Endothelial cell of umbilical vein (primary cell): ENCODE measurements at regions not wholly inside any gene's neighbourhood (a gene's known extent, or its start where the extent isn't known, plus 50 kb on each side); places are given as distances from the start of the nearest gene placed in this dataset.

Source experiments
- BruUV-seq: library from RNA; stranded (reverse); fragments of 400-500 nt; replicated peaks from 2 replicates; lab custom pipeline; 2021; lab: Mats Ljungman, UMichigan
- CTCF ChIA-PET: fragments of 300-600, 350-600 bp; sonication (Branson Sonifier 250); formaldehyde crosslinking; loops from one replicate; lab custom pipeline; 2021; ENCODE audit warnings: antibody characterized with exemption, inconsistent platforms; lab: Charles Lee
- POLR2A ChIA-PET: fragments of 300-600, 350-600 bp; sonication (Branson Sonifier 250); formaldehyde crosslinking; loops from one replicate; lab custom pipeline; 2021; ENCODE audit warnings: antibody characterized with exemption, inconsistent platforms; lab: Charles Lee
- DNase-seq: peaks from one replicate; pipeline ENCODE4 v3.0.0-alpha.2; 2011; ENCODE audit warnings: low read depth, low spot score
- FAIRE-seq: peaks from 2 replicates; lab custom pipeline; 2011; peaks lifted over from hg19 to GRCh38; lab: Jason Lieb, UNC
- H2AFZ ChIP-seq: 2 replicates; pipeline ENCODE4 v1.6.0; 2012; ENCODE audit warnings: low read depth, low read length, control low read depth, inconsistent platforms
- H3K27ac ChIP-seq: 2 replicates; pipeline ENCODE4 v1.5.1; 2011; ENCODE audit warnings: low read depth, mild to moderate bottlenecking, control low read depth, low read length, moderate library complexity; ENCODE audit not compliant: insufficient read depth
- H3K27me3 ChIP-seq, 2 experiments: 2 replicates each; pipeline versions ENCODE4 v1.6.0 to v1.6.1; 2011; ENCODE audit warnings: low read length in 2 of 2, mixed read lengths in 1 of 2; ENCODE audit not compliant: control insufficient read depth in 2 of 2, insufficient read depth in 2 of 2
- H3K36me3 ChIP-seq, 2 experiments: 2 replicates in 1 of 2; 3 replicates in 1 of 2; pipeline ENCODE4 v1.5.1; 2011; ENCODE audit warnings: low read length in 2 of 2, mild to moderate bottlenecking in 1 of 2, moderate library complexity in 1 of 2; ENCODE audit not compliant: control insufficient read depth in 2 of 2, insufficient read depth in 2 of 2; ENCODE audit errors: extremely low read depth in 1 of 2
- H3K4me1 ChIP-seq: 3 replicates; pipeline ENCODE4 v1.5.1; 2011; ENCODE audit warnings: mild to moderate bottlenecking, low read length; ENCODE audit not compliant: control insufficient read depth, insufficient read depth; ENCODE audit errors: extremely low read depth
- H3K4me2 ChIP-seq: 2 replicates; pipeline ENCODE4 v1.6.1; 2011; ENCODE audit warnings: low read length, control low read depth, mixed read lengths; ENCODE audit not compliant: insufficient read depth
- H3K4me3 ChIP-seq, 3 experiments: fragments of 200-600 bp in 1 of 3; sonication (generic), shearing (Covaris generic) in 1 of 3; replicated peaks in 1 of 3; 2 replicates each; pipeline ENCODE4 v1.5.1; 2011 to 2016; ENCODE audit warnings: control low read depth in 3 of 3, low read length in 3 of 3, mild to moderate bottlenecking in 2 of 3, inconsistent platforms in 1 of 3, low read depth in 1 of 3, moderate library complexity in 1 of 3; ENCODE audit not compliant: insufficient read depth in 1 of 3
- H3K79me2 ChIP-seq: 2 replicates; pipeline ENCODE4 v1.6.0; 2012; ENCODE audit warnings: low read length, inconsistent platforms; ENCODE audit not compliant: control insufficient read depth, insufficient read depth
- H3K9ac ChIP-seq: replicated peaks from 2 replicates; pipeline ENCODE3; 2011; ENCODE audit warnings: low read length, control low read depth; ENCODE audit not compliant: insufficient read depth; ENCODE audit errors: extremely low read depth
- H3K9me1 ChIP-seq: replicated peaks from 3 replicates; pipeline ENCODE4 v1.6.0; 2011; ENCODE audit warnings: mild to moderate bottlenecking, low read length; ENCODE audit not compliant: control insufficient read depth, insufficient read depth; ENCODE audit errors: extremely low read depth
- H3K9me3 ChIP-seq: replicated peaks from 2 replicates; pipeline ENCODE4 v1.5.1; 2012; ENCODE audit warnings: low read length, inconsistent platforms; ENCODE audit not compliant: control insufficient read depth, insufficient read depth
- H4K20me1 ChIP-seq: replicated peaks from 2 replicates; pipeline ENCODE3; 2011; ENCODE audit warnings: mild to moderate bottlenecking, low read length; ENCODE audit not compliant: control insufficient read depth, insufficient read depth; ENCODE audit errors: extremely low read depth
- EZH2 ChIP-seq: IDR thresholded peaks from 2 replicates; pipeline ENCODE4 v1.6.1; 2012; ENCODE audit warnings: borderline replicate concordance, low read depth, mild to moderate bottlenecking, moderate library complexity, low read length, inconsistent platforms; ENCODE audit not compliant: severe bottlenecking
- FOS ChIP-seq: IDR thresholded peaks from 2 replicates; pipeline ENCODE4 v1.6.1; 2011; ENCODE audit warnings: mild to moderate bottlenecking, low read length, moderate library complexity, borderline replicate concordance; ENCODE audit not compliant: insufficient read depth
- GATA2 ChIP-seq: IDR thresholded peaks from 2 replicates; pipeline ENCODE4 v1.7.0; 2011; ENCODE audit warnings: low read depth, mild to moderate bottlenecking, moderate library complexity, mixed read lengths, low read length; ENCODE audit not compliant: insufficient read length, insufficient read depth
- JUN ChIP-seq: IDR thresholded peaks from 2 replicates; pipeline ENCODE4 v1.6.1; 2011; ENCODE audit warnings: borderline replicate concordance, low read depth; ENCODE audit not compliant: insufficient read length, insufficient read depth
- MYC ChIP-seq: IDR thresholded peaks from one replicate; pipeline ENCODE4 v1.6.1; 2011; ENCODE audit warnings: mild to moderate bottlenecking, low read depth, low read length
- POLR2A ChIP-seq: IDR thresholded peaks from 2 replicates; pipeline ENCODE4 v1.6.1; 2012; ENCODE audit warnings: low read depth, mild to moderate bottlenecking, control low read depth, low read length
- POLR2AphosphoS5 ChIP-seq: IDR thresholded peaks from 2 replicates; pipeline ENCODE4 v1.6.1; 2012; ENCODE audit warnings: low read depth, mild to moderate bottlenecking, control low read depth, low read length, moderate library complexity; ENCODE audit not compliant: insufficient read depth
- dilution Hi-C: fragments of 300-500 bp; cut with MboI; formaldehyde crosslinking; loops from one replicate; pipeline ENCODE4 v1.15.0; 2019; ENCODE audit warnings: low sequenced_read_pairs; ENCODE audit not compliant: extremely low pct_ligation_motif_present
- intact Hi-C: fragments of 100-400 bp; cut with micrococcal nuclease; formaldehyde crosslinking; loops from one replicate; pipeline ENCODE4 v1.10.0; 2022
- TF ChIP-seq, protein P1 (sequence below): IDR thresholded peaks from 2 replicates; pipeline ENCODE4 v1.6.1; 2011; ENCODE audit not compliant: insufficient read depth, insufficient read length
- TF ChIP-seq, protein P2 (sequence below), 2 donors: IDR thresholded peaks; 1 replicate in 1 of 2; 2 replicates in 1 of 2; pipeline ENCODE4 v1.5.1; 2011; ENCODE audit warnings: low read length in 2 of 2, mild to moderate bottlenecking in 2 of 2, moderate library complexity in 2 of 2, control low read depth in 1 of 2, inconsistent platforms in 1 of 2, low read depth in 1 of 2; ENCODE audit not compliant: insufficient read depth in 1 of 2; ENCODE audit errors: extremely low read depth in 1 of 2

DNA sequence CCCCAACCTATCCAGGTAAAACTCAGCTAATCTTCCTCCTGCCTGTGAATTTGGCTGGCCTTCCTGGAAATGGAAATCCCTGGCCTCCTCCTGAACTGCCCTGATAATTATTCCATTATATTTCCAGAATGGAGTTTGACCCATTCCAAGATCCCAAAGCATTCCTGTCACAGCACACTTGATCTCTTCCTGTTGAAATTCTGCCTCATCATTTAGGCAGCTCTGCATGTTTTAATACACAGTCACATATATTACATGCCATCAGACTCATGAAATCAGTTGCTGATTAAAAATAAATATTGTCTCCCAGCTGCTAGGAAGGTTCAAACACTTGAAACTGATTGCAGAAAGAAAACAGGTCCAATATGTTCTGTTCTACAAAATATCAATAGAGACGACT, 148.2 kb upstream of the PALMD start:
- H3K36me3 ChIP-seq = no peaks in the 10 kb centered on the region
- no peak overlapping the region for H3K27ac ChIP-seq
- H2AFZ ChIP-seq = no peak overlapping the region
- no peaks in the 10 kb centered on the region for H3K27me3 ChIP-seq
- no peaks in the 10 kb centered on the region for H3K79me2 ChIP-seq
- DNase-seq = no peak
- POLR2A ChIA-PET = no interaction called here
- no peaks in the 10 kb centered on the region for H3K9me1 ChIP-seq
- TF ChIP-seq GATA2 = no peak
- TF ChIP-seq, protein P1, sequence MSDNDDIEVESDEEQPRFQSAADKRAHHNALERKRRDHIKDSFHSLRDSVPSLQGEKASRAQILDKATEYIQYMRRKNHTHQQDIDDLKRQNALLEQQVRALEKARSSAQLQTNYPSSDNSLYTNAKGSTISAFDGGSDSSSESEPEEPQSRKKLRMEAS = no peak
- no peak for TF ChIP-seq POLR2AphosphoS5
- no peak for TF ChIP-seq POLR2A
- TF ChIP-seq EZH2 = no peak
- no peak for TF ChIP-seq JUN
- TF ChIP-seq, protein P2, sequence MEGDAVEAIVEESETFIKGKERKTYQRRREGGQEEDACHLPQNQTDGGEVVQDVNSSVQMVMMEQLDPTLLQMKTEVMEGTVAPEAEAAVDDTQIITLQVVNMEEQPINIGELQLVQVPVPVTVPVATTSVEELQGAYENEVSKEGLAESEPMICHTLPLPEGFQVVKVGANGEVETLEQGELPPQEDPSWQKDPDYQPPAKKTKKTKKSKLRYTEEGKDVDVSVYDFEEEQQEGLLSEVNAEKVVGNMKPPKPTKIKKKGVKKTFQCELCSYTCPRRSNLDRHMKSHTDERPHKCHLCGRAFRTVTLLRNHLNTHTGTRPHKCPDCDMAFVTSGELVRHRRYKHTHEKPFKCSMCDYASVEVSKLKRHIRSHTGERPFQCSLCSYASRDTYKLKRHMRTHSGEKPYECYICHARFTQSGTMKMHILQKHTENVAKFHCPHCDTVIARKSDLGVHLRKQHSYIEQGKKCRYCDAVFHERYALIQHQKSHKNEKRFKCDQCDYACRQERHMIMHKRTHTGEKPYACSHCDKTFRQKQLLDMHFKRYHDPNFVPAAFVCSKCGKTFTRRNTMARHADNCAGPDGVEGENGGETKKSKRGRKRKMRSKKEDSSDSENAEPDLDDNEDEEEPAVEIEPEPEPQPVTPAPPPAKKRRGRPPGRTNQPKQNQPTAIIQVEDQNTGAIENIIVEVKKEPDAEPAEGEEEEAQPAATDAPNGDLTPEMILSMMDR (IDR thresholded peaks at IDR 0.05; ENCODE audit: extremely low read depth in 1 of 2, insufficient read depth in 1 of 2, low read depth in 1 of 2, low read length in 2 of 2) = no peak
- TF ChIP-seq MYC = no peak
- no peak for TF ChIP-seq FOS
- no peak overlapping the region for H3K4me3 ChIP-seq
- no TSS peak for BruUV-seq
- H3K4me1 ChIP-seq = no peaks in the 10 kb centered on the region
- H4K20me1 ChIP-seq = no peaks in the 10 kb centered on the region
- no peak overlapping the region for H3K9ac ChIP-seq
- FAIRE-seq = no peak
- CTCF ChIA-PET = interaction anchor here (1.3 to 2.0 kb wide), 3 partner anchors 15 to 316 kb away, joined by 3 to 6 read pairs (median 5); no protein-coding TSS in a partner anchor
- dilution Hi-C loops = no loop called here
- H3K9me3 ChIP-seq = no peaks in the 10 kb centered on the region
- intact Hi-C loops = loop anchor here (2.0 kb wide), 1 partner anchor 29 kb away; no protein-coding TSS in a partner anchor
- no peak overlapping the region for H3K4me2 ChIP-seq
